K562 (cell line): ENCODE measurements at regions not wholly inside any gene's neighbourhood (a gene's known extent, or its start where the extent isn't known, plus 50 kb on each side); places are given as distances from the start of the nearest gene placed in this dataset.

Experiments
- ATAC-seq: fragments of 200-7000 bp; cut with Tn5 transposase; 3 replicates; pipeline ENCODE4 v1.9.1; 2020; ENCODE audit warnings: moderate library complexity
- BruUV-seq: library from RNA; stranded (reverse); fragments of 400-500 nt; replicated peaks from 2 replicates; lab custom pipeline; 2021; lab: Mats Ljungman, UMichigan
- CTCF ChIA-PET: fragments of 300-600 bp; formaldehyde crosslinking; extraction: SDS; loops from one replicate; lab custom pipeline; 2021; ENCODE audit warnings: low intra/inter-chr PET ratio; lab: Yijun Ruan, JAX
- POLR2A ChIA-PET: fragments of 300-600, 350-650 bp; sonication (Branson Sonifier 250); formaldehyde crosslinking; extraction: SDS; loops from one replicate; lab custom pipeline; 2021; ENCODE audit warnings: antibody characterized with exemption, inconsistent platforms; lab: Yijun Ruan, JAX
- DNase-seq, 4 experiments: peaks; one replicate each; pipeline versions ENCODE4 v3.0.0 to v3.0.0-alpha.2; 2011 to 2018; ENCODE audit warnings: low spot score in 3 of 4, mixed read lengths in 3 of 4; ENCODE audit errors: extremely low read depth in 1 of 4
- FAIRE-seq: peaks from 2 replicates; lab custom pipeline; 2011; peaks lifted over from hg19 to GRCh38; lab: Jason Lieb, UNC
- H2AFZ ChIP-seq: 2 replicates; pipeline ENCODE4 v1.6.0; 2011; ENCODE audit warnings: low read depth, low read length, control low read depth, inconsistent platforms
- H3K27ac ChIP-seq: fragments of 200-600 bp; 3 replicates; pipeline ENCODE4 v1.8.0; 2011; ENCODE audit warnings: low read depth, mild to moderate bottlenecking, control low read depth, inconsistent platforms, low read length, moderate library complexity, mixed read lengths; ENCODE audit errors: extremely low read depth
- H3K27me3 ChIP-seq, 2 experiments: fragments of 300-600 bp in 1 of 2; 2 replicates in 1 of 2; 3 replicates in 1 of 2; pipeline versions ENCODE4 v1.6.0 to v1.8.0; 2011; ENCODE audit warnings: inconsistent platforms in 2 of 2, low read length in 2 of 2, mild to moderate bottlenecking in 1 of 2, mixed read lengths in 1 of 2, moderate library complexity in 1 of 2; ENCODE audit not compliant: control insufficient read depth in 2 of 2, insufficient read depth in 2 of 2
- H3K36me3 ChIP-seq: fragments of 300-600 bp; 3 replicates; pipeline ENCODE4 v1.8.0; 2011; ENCODE audit warnings: mild to moderate bottlenecking, low read length, inconsistent platforms; ENCODE audit not compliant: control insufficient read depth, insufficient read depth
- H3K4me1 ChIP-seq, 2 experiments: fragments of 200-600 bp in 1 of 2; replicated peaks in 1 of 2; 2 replicates in 1 of 2; 3 replicates in 1 of 2; pipeline versions ENCODE4 v1.5.1 to v1.8.0; 2011; ENCODE audit warnings: inconsistent platforms in 2 of 2, low read length in 2 of 2, mild to moderate bottlenecking in 1 of 2, mixed read lengths in 1 of 2, moderate library complexity in 1 of 2; ENCODE audit not compliant: control insufficient read depth in 2 of 2, insufficient read depth in 2 of 2
- H3K4me2 ChIP-seq: 2 replicates; pipeline ENCODE4 v1.6.1; 2011; ENCODE audit warnings: low read length, control low read depth, inconsistent platforms, mixed read lengths; ENCODE audit not compliant: insufficient read depth
- H3K4me3 ChIP-seq: fragments of 200-600 bp; sonication (generic), shearing (Covaris generic); 2 replicates; pipeline ENCODE4 v1.5.1; 2016; ENCODE audit warnings: control low read depth, inconsistent platforms
- H3K79me2 ChIP-seq: fragments of 200-600 bp; 3 replicates; pipeline ENCODE4 v1.8.0; 2011; ENCODE audit warnings: low read length, inconsistent platforms; ENCODE audit not compliant: control insufficient read depth, insufficient read depth
- H3K9ac ChIP-seq, 2 experiments: 2 replicates each; pipeline versions ENCODE4 v1.6.0 to v1.6.1; 2011; ENCODE audit warnings: low read depth in 2 of 2, low read length in 2 of 2, control low read depth in 1 of 2, inconsistent platforms in 1 of 2, mild to moderate bottlenecking in 1 of 2, mixed read lengths in 1 of 2; ENCODE audit not compliant: insufficient read depth in 1 of 2
- H3K9me1 ChIP-seq: one replicate; pipeline ENCODE4 v1.6.0; 2011; ENCODE audit warnings: inconsistent platforms, mild to moderate bottlenecking, low read length, moderate library complexity; ENCODE audit not compliant: control insufficient read depth, insufficient read depth
- H3K9me3 ChIP-seq: replicated peaks from 2 replicates; pipeline ENCODE4 v1.5.1; 2011; ENCODE audit warnings: low read depth, low read length, inconsistent platforms; ENCODE audit not compliant: control insufficient read depth, insufficient read depth
- H4K20me1 ChIP-seq: replicated peaks from 2 replicates; pipeline ENCODE4 v1.6.1; 2011; ENCODE audit warnings: low read length, inconsistent platforms, mixed read lengths; ENCODE audit not compliant: control insufficient read depth, insufficient read depth
- ARID1B ChIP-seq: fragments of 450-650 bp; IDR thresholded peaks from 2 replicates; pipeline ENCODE4 v1.6.1; 2016; ENCODE audit warnings: antibody characterized with exemption, mild to moderate bottlenecking, inconsistent platforms
- CXXC5 ChIP-seq: fragments of 250-450 bp; sonication (Bioruptor Pico); IDR thresholded peaks from 2 replicates; pipeline ENCODE4 v1.8.0; 2022; ENCODE audit warnings: inconsistent platforms, mild to moderate bottlenecking, moderate library complexity
- EP400 ChIP-seq: fragments of 450-650 bp; IDR thresholded peaks from 2 replicates; pipeline ENCODE4 v1.6.1; 2017; ENCODE audit warnings: antibody characterized with exemption, mild to moderate bottlenecking, moderate library complexity
- FOXM1 ChIP-seq, 2 experiments: fragments of 450-650 bp in 1 of 2; sonication (generic) in 1 of 2; formaldehyde crosslinking in 1 of 2; IDR thresholded peaks; 2 replicates each; pipeline versions ENCODE4 v1.6.1 to v1.9.0; 2017 to 2022; ENCODE audit warnings: low read depth in 2 of 2, mild to moderate bottlenecking in 2 of 2, missing genetic modification reagents in 1 of 2, moderate library complexity in 1 of 2
- LCOR ChIP-seq: sonication (generic); formaldehyde crosslinking; IDR thresholded peaks from 2 replicates; pipeline ENCODE4 v1.8.0; 2022; ENCODE audit warnings: mild to moderate bottlenecking, missing genetic modification reagents
- MCM5 ChIP-seq: fragments of 450-650 bp; IDR thresholded peaks from 2 replicates; pipeline ENCODE4 v1.6.1; 2016; ENCODE audit warnings: low read depth
- MEF2A ChIP-seq: IDR thresholded peaks from 2 replicates; pipeline ENCODE4 v1.6.1; 2011; ENCODE audit warnings: low read depth, mild to moderate bottlenecking, low read length, moderate library complexity; ENCODE audit not compliant: control insufficient read depth
- SAFB ChIP-seq: fragments of 200-400 bp; formaldehyde crosslinking; IDR thresholded peaks from 2 replicates; pipeline ENCODE4 v1.6.1; 2017; ENCODE audit warnings: low read depth, low read length, borderline replicate concordance
- SRSF9 ChIP-seq: fragments of 200-400 bp; formaldehyde crosslinking; IDR thresholded peaks from 2 replicates; pipeline ENCODE4 v1.6.1; 2017; ENCODE audit warnings: low read depth, low read length, borderline replicate concordance
- TGIF2 ChIP-seq: sonication (generic); formaldehyde crosslinking; IDR thresholded peaks from 2 replicates; pipeline ENCODE4 v1.8.1; 2022; ENCODE audit warnings: mild to moderate bottlenecking, missing genetic modification reagents, moderate library complexity
- WGBS: fragments of 100-300 bp; shearing (Covaris generic); methylation state at CpG from one replicate; pipeline ENCODE4 v1.1.6; 2016; ENCODE audit warnings: low coverage, mixed read lengths; ENCODE audit not compliant: insufficient coverage; ENCODE audit errors: missing lambda C conversion rate; 5-methylcytosine and 5-hydroxymethylcytosine counted together
- in situ Hi-C: fragments of 300-500 bp; cut with MboI; formaldehyde crosslinking; loops from 4 replicates; pipeline ENCODE4 v1.15.0; 2018; ENCODE audit warnings: inconsistent platforms, mixed read lengths
- intact Hi-C: fragments of 100-400 bp; cut with micrococcal nuclease; formaldehyde crosslinking; loops from 2 replicates; pipeline ENCODE4 v1.14.2; 2022

DNA sequence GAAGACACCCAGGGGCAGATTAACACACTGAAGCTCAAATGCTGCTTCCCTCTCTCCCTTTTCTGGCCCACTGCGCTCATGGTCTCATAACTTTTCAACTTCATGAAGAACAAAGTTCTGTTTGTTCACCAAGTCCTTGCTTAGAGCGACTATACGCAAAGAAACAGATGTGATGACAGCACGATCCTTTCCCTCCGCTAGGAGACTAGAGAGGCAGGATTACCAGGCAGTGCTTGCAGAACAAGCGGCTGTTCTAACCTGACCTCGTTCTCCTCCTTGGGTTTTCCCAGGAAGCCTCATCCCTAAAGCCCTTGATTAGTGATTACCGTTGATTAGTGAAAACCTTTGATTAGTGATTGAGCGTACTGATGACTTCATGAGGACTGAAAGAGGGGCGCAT, 649.9 kb downstream of the IRX1 start:
- FAIRE-seq (no peak), ATAC-seq (no peak), DNase-seq (no peak)
- H3K79me2 ChIP-seq = no peaks in the 10 kb centered on the region
- no peak overlapping the region for H3K4me2 ChIP-seq
- CTCF ChIA-PET = no interaction called here
- H3K27me3 ChIP-seq = no peaks in the 10 kb centered on the region
- intact Hi-C loops = no loop called here
- no peak overlapping the region for H2AFZ ChIP-seq
- POLR2A ChIA-PET = no interaction called here
- no peaks in the 10 kb centered on the region for H3K9me3 ChIP-seq
- in situ Hi-C loops = no loop called here
- no peaks in the 10 kb centered on the region for H3K9me1 ChIP-seq
- no peak overlapping the region for H3K27ac ChIP-seq
- TF ChIP-seq SRSF9 (no peak), FOXM1 (IDR thresholded peaks at IDR 0.05; ENCODE audit: low read depth) (no peak), FOXM1 (CRISPR knock-in tag; IDR thresholded peaks at IDR 0.05; ENCODE audit: low read depth) (no peak), MEF2A (no peak), ARID1B (no peak)
- no peak overlapping the region for H3K9ac ChIP-seq
- H3K4me1 ChIP-seq = no peaks in the 10 kb centered on the region
- H3K36me3 ChIP-seq = no peaks in the 10 kb centered on the region
- 2% methylated on average over 10 of the region's 10 CpGs for WGBS
- no TSS peak for BruUV-seq
- H4K20me1 ChIP-seq = no peaks in the 10 kb centered on the region
- no peak overlapping the region for H3K4me3 ChIP-seq

DNA sequence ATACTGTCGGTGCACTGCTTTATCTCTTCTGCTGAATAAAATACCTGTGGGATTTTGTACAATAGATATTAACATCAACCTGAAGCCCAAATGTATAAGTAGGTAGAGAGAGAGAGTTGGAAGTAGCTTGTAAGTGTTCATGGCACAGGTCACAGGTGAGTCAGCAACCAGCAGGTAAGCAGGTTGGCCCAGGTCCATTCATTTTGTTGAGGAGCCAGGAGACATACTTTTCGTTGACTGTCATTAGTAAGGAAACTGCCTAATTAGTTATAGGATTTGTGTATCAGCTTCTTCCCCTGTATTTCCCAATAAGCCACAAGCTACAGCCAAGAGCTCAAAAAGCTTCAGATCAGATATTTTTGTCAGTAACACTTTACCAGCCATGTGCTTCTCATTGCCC, 650.8 kb downstream of the IRX1 start:
- DNase-seq (no peak), ATAC-seq (no peak), FAIRE-seq (no peak)
- 0% methylated on average over 2 of the region's 2 CpGs for WGBS
- BruUV-seq = no TSS peak
- no peaks in the 10 kb centered on the region for H3K9me3 ChIP-seq
- H3K9me1 ChIP-seq = no peaks in the 10 kb centered on the region
- H2AFZ ChIP-seq = no peak overlapping the region
- ChIA-PET POLR2A (no interaction called here), CTCF (no interaction called here)
- in situ Hi-C loops (no loop called here), intact Hi-C loops (no loop called here)
- no peak for TF ChIP-seq SAFB
- no peak for TF ChIP-seq LCOR (CRISPR knock-in tag)
- no peak for TF ChIP-seq TGIF2 (CRISPR knock-in tag)
- TF ChIP-seq MCM5 = no peak
- TF ChIP-seq CXXC5 (CRISPR knock-in tag) = no peak
- no peak for TF ChIP-seq EP400
- H3K27ac ChIP-seq = no peak overlapping the region
- no peak overlapping the region for H3K9ac ChIP-seq
- no peaks in the 10 kb centered on the region for H4K20me1 ChIP-seq
- H3K4me1 ChIP-seq = no peaks in the 10 kb centered on the region
- no peak overlapping the region for H3K4me3 ChIP-seq
- no peaks in the 10 kb centered on the region for H3K27me3 ChIP-seq
- H3K36me3 ChIP-seq = no peaks in the 10 kb centered on the region
- H3K4me2 ChIP-seq = no peak overlapping the region
- H3K79me2 ChIP-seq = no peaks in the 10 kb centered on the region
